WTC11 (cell line): ENCODE measurements at regions not wholly inside any gene's neighbourhood (a gene's known extent, or its start where the extent isn't known, plus 50 kb on each side); places are given as distances from the start of the nearest gene placed in this dataset.

ENCODE experiments used
- ATAC-seq: fragments of 200-7000 bp; cut with Tn5 transposase; 2 replicates; pipeline ENCODE4 v1.10.0; 2021; ENCODE audit warnings: mild to moderate bottlenecking, moderate library complexity
- CTCF ChIA-PET: fragments of 300-600 bp; sonication (Branson Sonifier 250); formaldehyde crosslinking; loops from one replicate; lab custom pipeline; 2021; ENCODE audit warnings: antibody characterized with exemption; lab: Charles Lee
- POLR2A ChIA-PET: fragments of 350-600 bp; sonication (Branson Sonifier 250); formaldehyde crosslinking; loops from one replicate; lab custom pipeline; 2021; ENCODE audit warnings: antibody characterized with exemption; lab: Charles Lee
- DNase-seq: peaks from one replicate; pipeline ENCODE4 v3.0.0; 2021; ENCODE audit warnings: low spot score
- H3K27ac Mint-ChIP-seq: 2 replicates; pipeline ENCODE4 v1.8.0; 2021; ENCODE audit warnings: mixed read lengths
- H3K27me3 Mint-ChIP-seq: 2 replicates; pipeline ENCODE4 v1.8.0; 2021; ENCODE audit warnings: low read depth, mild to moderate bottlenecking, moderate library complexity, mixed read lengths
- H3K36me3 Mint-ChIP-seq: 2 replicates; pipeline ENCODE4 v1.8.0; 2021; ENCODE audit warnings: mixed read lengths
- H3K4me1 Mint-ChIP-seq: 2 replicates; pipeline ENCODE4 v1.8.0; 2022; ENCODE audit warnings: mixed read lengths
- H3K4me3 Mint-ChIP-seq: 2 replicates; pipeline ENCODE4 v1.8.0; 2021; ENCODE audit warnings: mild to moderate bottlenecking, moderate library complexity, mixed read lengths
- H3K9me3 Mint-ChIP-seq: 2 replicates; pipeline ENCODE4 v1.8.0; 2021; ENCODE audit warnings: mixed read lengths
- ATF1 ChIP-seq: sonication (generic); formaldehyde crosslinking; IDR thresholded peaks from 2 replicates; pipeline ENCODE4 v1.8.1; 2023; ENCODE audit warnings: mild to moderate bottlenecking, moderate library complexity, missing genetic modification reagents
- ATF3 ChIP-seq: sonication (generic); formaldehyde crosslinking; conservative IDR thresholded peaks from 2 replicates; pipeline ENCODE4 v1.8.1; 2022; ENCODE audit warnings: mild to moderate bottlenecking, missing genetic modification reagents
- ATF6 ChIP-seq: sonication (generic); formaldehyde crosslinking; IDR thresholded peaks from 2 replicates; pipeline ENCODE4 v1.8.1; 2023; ENCODE audit warnings: mild to moderate bottlenecking, missing genetic modification reagents
- CTCF ChIP-seq: fragments of 200-600 bp; IDR thresholded peaks from 2 replicates; pipeline ENCODE4 v1.8.0; 2022; ENCODE audit warnings: antibody characterized with exemption
- E2F1 ChIP-seq: sonication (generic); formaldehyde crosslinking; IDR thresholded peaks from 2 replicates; pipeline ENCODE4 v1.8.0; 2022; ENCODE audit warnings: mild to moderate bottlenecking, missing genetic modification reagents
- E2F4 ChIP-seq: sonication (generic); formaldehyde crosslinking; IDR thresholded peaks from 2 replicates; pipeline ENCODE4 v1.8.1; 2022; ENCODE audit warnings: low read depth, mild to moderate bottlenecking, moderate library complexity, missing genetic modification reagents, borderline replicate concordance
- ETV6 ChIP-seq: sonication (generic); formaldehyde crosslinking; IDR thresholded peaks from 2 replicates; pipeline ENCODE4 v1.8.1; 2022; ENCODE audit warnings: mild to moderate bottlenecking, missing genetic modification reagents
- GRHL2 ChIP-seq: fragments of 250-450 bp; sonication (Bioruptor Pico); IDR thresholded peaks from 2 replicates; pipeline ENCODE4 v1.8.0; 2022; ENCODE audit warnings: mild to moderate bottlenecking, moderate library complexity; ENCODE audit not compliant: insufficient replicate concordance, severe bottlenecking
- JAZF1 ChIP-seq: fragments of 250-450 bp; sonication (Bioruptor Pico); IDR thresholded peaks from 2 replicates; pipeline ENCODE4 v1.9.0; 2021; ENCODE audit warnings: moderate library complexity, mild to moderate bottlenecking, inconsistent platforms
- JUN ChIP-seq: sonication (generic); formaldehyde crosslinking; IDR thresholded peaks from 2 replicates; pipeline ENCODE4 v1.8.0; 2023; ENCODE audit warnings: mild to moderate bottlenecking, missing genetic modification reagents
- MLX ChIP-seq: sonication (generic); formaldehyde crosslinking; IDR thresholded peaks from 2 replicates; pipeline ENCODE4 v1.8.1; 2023; ENCODE audit warnings: mild to moderate bottlenecking, missing genetic modification reagents, moderate library complexity
- MXD4 ChIP-seq: fragments of 250-450 bp; sonication (Bioruptor Pico); IDR thresholded peaks from 2 replicates; pipeline ENCODE4 v1.8.0; 2021; ENCODE audit warnings: mild to moderate bottlenecking, moderate library complexity, borderline replicate concordance
- OVOL2 ChIP-seq: fragments of 250-450 bp; sonication (Bioruptor Pico); IDR thresholded peaks from 2 replicates; pipeline ENCODE4 v1.9.0; 2021; ENCODE audit warnings: mild to moderate bottlenecking, borderline replicate concordance
- ZBTB21 ChIP-seq: sonication (generic); formaldehyde crosslinking; IDR thresholded peaks from 2 replicates; pipeline ENCODE4 v1.8.1; 2023; ENCODE audit warnings: mild to moderate bottlenecking, missing genetic modification reagents, borderline replicate concordance
- ZBTB43 ChIP-seq: sonication (generic); formaldehyde crosslinking; IDR thresholded peaks from 2 replicates; pipeline ENCODE4 v1.8.1; 2023; ENCODE audit warnings: mild to moderate bottlenecking, missing genetic modification reagents
- ZMAT4 ChIP-seq: fragments of 250-450 bp; sonication (Bioruptor Pico); IDR thresholded peaks from 2 replicates; pipeline ENCODE4 v1.9.0; 2021; ENCODE audit warnings: mild to moderate bottlenecking
- ZNF121 ChIP-seq: sonication (generic); formaldehyde crosslinking; IDR thresholded peaks from 2 replicates; pipeline ENCODE4 v1.8.0; 2023; ENCODE audit warnings: missing genetic modification reagents
- ZNF232 ChIP-seq: sonication (generic); formaldehyde crosslinking; IDR thresholded peaks from 2 replicates; pipeline ENCODE4 v1.8.0; 2022; ENCODE audit warnings: mild to moderate bottlenecking, missing genetic modification reagents
- ZNF396 ChIP-seq: fragments of 250-450 bp; sonication (Bioruptor Pico); IDR thresholded peaks from 2 replicates; pipeline ENCODE4 v1.8.0; 2021; ENCODE audit warnings: mild to moderate bottlenecking, moderate library complexity, borderline replicate concordance

- DNase-seq = peak; percentile 16
- CTCF ChIA-PET = interaction anchor here (1.4 kb wide), 1 partner anchor 11 kb away, joined by 3 read pairs; no protein-coding TSS in a partner anchor
- no peak overlapping the region for H3K27ac Mint-ChIP-seq
Measured at GRCh38 chr13:103788061-103788652, 721.9 kb upstream of the SLC10A2 start.

More at GRCh38 chr13:103788061-103788652, 721.9 kb upstream of the SLC10A2 start:
- TF ChIP-seq ZNF232 (CRISPR knock-in tag) = no peak
- no peak for TF ChIP-seq ZBTB21 (CRISPR knock-in tag)
- no peak for TF ChIP-seq ATF1
- TF ChIP-seq E2F1 (CRISPR knock-in tag) = no peak
- TF ChIP-seq MLX (CRISPR knock-in tag) = no peak
- no peak for TF ChIP-seq ATF3
- no peak for TF ChIP-seq MXD4 (CRISPR knock-in tag)
- TF ChIP-seq JUN (CRISPR knock-in tag) = no peak
- no peak for TF ChIP-seq ETV6
- no peak for TF ChIP-seq ZMAT4 (CRISPR knock-in tag)
- TF ChIP-seq JAZF1 = no peak
- no peak for TF ChIP-seq ATF6
- no peak for TF ChIP-seq CTCF
- no peak for TF ChIP-seq E2F4 (CRISPR knock-in tag)
- no peak for TF ChIP-seq ZNF121 (CRISPR knock-in tag)
- TF ChIP-seq ZBTB43 (CRISPR knock-in tag) = no peak
- TF ChIP-seq OVOL2 (CRISPR knock-in tag) = no peak
- no peak for TF ChIP-seq GRHL2
- no peak for TF ChIP-seq ZNF396 (CRISPR knock-in tag)
- Mint-ChIP-seq H3K9me3 (peaks cover 51% of the 10 kb centered on the region), H3K4me3 (no peak overlapping the region), H3K4me1 (peaks cover 3% of the 10 kb centered on the region; the same call in 1 of the 2 replicates), H3K27me3 (no peaks in the 10 kb centered on the region), H3K36me3 (peaks cover 28% of the 10 kb centered on the region)
- POLR2A ChIA-PET = no interaction called here
- peak; percentile 69 for ATAC-seq
